ENCODE measurements at regions not wholly inside any gene's neighbourhood (a gene's known extent, or its start where the extent isn't known, plus 50 kb on each side); places are given as distances from the start of the nearest gene placed in this dataset.

DNA sequence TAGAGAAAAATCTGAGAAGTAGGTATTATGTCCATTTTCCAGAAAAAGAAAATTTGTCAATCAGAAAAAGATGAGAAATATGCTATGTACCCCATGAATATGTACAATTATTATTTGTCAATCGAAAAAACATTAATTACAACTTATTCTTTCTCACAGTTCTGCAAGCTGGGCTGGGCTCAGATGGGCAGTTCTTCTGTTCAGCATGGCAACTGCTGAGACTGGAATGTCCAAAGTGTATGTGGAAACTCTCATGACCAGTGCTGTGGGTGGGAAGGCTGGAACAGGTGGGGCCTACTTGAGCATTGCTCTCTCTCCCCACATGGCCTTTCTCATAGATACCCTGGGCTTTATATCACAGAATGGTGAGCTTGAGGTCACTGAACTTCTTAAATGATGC, 450.3 kb upstream of the TBX3 start:
- Histone ChIP-seq H3K4me1 (peaks cover 0 to 6% of the 10 kb centered on the region in 2 donors), H3K36me3 (no peaks in the 10 kb centered on the region), H3K27ac (no peak overlapping the region), H3K4me3 (replicated peaks in 1 of 3) (no peak overlapping the region), H3K9me3 (no peaks in the 10 kb centered on the region), H3K27me3 (no peaks in the 10 kb centered on the region)
- no peak for DNase-seq
- intact Hi-C loops (cut with DNase I), result no loop called here
- 85 to 91% methylated on average over 1 of the region's 1 CpG for WGBS, 2 donors
- TF ChIP-seq, protein P1, sequence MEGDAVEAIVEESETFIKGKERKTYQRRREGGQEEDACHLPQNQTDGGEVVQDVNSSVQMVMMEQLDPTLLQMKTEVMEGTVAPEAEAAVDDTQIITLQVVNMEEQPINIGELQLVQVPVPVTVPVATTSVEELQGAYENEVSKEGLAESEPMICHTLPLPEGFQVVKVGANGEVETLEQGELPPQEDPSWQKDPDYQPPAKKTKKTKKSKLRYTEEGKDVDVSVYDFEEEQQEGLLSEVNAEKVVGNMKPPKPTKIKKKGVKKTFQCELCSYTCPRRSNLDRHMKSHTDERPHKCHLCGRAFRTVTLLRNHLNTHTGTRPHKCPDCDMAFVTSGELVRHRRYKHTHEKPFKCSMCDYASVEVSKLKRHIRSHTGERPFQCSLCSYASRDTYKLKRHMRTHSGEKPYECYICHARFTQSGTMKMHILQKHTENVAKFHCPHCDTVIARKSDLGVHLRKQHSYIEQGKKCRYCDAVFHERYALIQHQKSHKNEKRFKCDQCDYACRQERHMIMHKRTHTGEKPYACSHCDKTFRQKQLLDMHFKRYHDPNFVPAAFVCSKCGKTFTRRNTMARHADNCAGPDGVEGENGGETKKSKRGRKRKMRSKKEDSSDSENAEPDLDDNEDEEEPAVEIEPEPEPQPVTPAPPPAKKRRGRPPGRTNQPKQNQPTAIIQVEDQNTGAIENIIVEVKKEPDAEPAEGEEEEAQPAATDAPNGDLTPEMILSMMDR (IDR thresholded peaks at IDR 0.05), result no peak
- TF ChIP-seq POLR2A (IDR thresholded peaks at IDR 0.05), result no peak

DNA sequence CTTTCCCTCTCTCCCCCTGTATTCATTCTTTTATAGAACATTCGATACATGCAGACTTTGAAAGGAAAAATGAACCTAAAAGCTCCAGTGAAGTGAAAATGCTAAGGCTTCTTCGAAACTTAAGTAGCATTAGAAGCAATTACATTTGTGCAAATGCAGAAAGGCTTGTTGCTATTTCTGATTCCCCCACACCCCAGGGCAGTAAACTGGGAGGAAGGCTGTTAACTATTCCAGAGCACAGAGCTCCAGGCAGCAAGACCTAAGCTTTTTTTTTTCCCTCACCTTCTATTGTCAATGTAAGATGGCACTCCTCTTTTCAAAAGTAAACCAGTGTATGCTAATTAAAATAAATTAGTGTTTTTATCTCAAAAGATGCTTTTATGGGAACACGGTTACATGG, 448.9 kb upstream of the TBX3 start:
- H3K4me3 ChIP-seq (replicated peaks in 1 of 3), result no peak overlapping the region
- 86 to 94% methylated on average over 3 of the region's 3 CpGs for WGBS, 2 donors
- peaks cover 0 to 6% of the 10 kb centered on the region in 2 donors for H3K4me1 ChIP-seq
- no peak for DNase-seq
- H3K9me3 ChIP-seq, result no peaks in the 10 kb centered on the region
- intact Hi-C loops (cut with DNase I), result no loop called here
- no peak overlapping the region for H3K27ac ChIP-seq
- H3K27me3 ChIP-seq, result no peaks in the 10 kb centered on the region
- no peaks in the 10 kb centered on the region for H3K36me3 ChIP-seq
- TF ChIP-seq POLR2A (IDR thresholded peaks at IDR 0.05), result no peak
- TF ChIP-seq, protein P1 (IDR thresholded peaks at IDR 0.05), result no peak

DNA sequence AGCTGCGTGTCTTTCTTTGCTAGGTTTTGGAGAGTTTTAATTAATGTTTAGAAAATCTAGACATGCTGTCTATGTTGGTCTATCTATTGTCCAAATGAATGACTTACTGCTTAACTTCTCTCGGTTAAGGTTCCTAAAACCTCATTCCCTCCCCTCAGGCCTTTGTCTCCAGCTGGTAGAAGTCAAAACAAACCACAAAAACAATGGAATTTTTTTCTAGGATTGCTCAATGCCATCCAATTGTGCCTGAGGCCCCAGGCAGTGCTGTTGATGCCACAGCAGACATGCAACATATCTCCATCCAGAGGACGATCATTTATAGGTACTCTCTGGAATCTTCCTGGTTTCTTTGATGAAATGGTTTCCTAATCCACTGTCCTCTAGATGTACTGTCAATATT, 448.2 kb upstream of the TBX3 start:
- no peak for DNase-seq
- WGBS, 2 donors, result 69 to 71% methylated on average over 3 of the region's 3 CpGs
- intact Hi-C loops (cut with DNase I), result no loop called here
- no peaks in the 10 kb centered on the region for H3K9me3 ChIP-seq
- H3K4me3 ChIP-seq (replicated peaks in 1 of 3), result no peak overlapping the region
- TF ChIP-seq POLR2A (IDR thresholded peaks at IDR 0.05), result no peak
- TF ChIP-seq, protein P1 (IDR thresholded peaks at IDR 0.05), result no peak
- no peaks in the 10 kb centered on the region for H3K27me3 ChIP-seq
- H3K4me1 ChIP-seq, result peaks cover 0 to 6% of the 10 kb centered on the region in 2 donors
- H3K27ac ChIP-seq, result no peak overlapping the region
- H3K36me3 ChIP-seq, result no peaks in the 10 kb centered on the region

DNA sequence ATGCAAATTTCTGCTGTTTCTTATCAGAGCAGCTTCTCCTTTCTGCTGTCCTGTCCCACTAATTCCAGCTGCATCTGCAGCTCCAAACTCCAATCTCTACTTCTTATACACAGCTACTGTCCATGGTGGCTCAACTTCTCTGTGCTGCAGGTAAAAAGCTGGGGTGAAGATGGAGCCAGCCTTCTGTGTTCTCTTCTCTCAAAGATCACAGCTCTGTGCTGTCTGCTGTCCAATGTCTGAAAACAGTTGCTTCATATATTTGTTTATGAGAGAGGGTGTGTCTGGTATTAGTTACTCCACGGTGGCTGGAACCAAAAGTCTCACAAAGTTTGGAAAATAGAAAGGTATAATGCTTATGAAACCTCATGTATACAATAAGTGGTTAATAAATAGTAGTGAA, 445.8 kb upstream of the TBX3 start:
- no peak for TF ChIP-seq POLR2A (IDR thresholded peaks at IDR 0.05)
- TF ChIP-seq, protein P1 (IDR thresholded peaks at IDR 0.05), result no peak
- DNase-seq, result no peak
- intact Hi-C loops (cut with DNase I), result no loop called here
- 83 to 87% methylated on average over 1 of the region's 1 CpG for WGBS, 2 donors
- Histone ChIP-seq H3K4me1 (no peaks in the 10 kb centered on the region), H3K27ac (no peak overlapping the region), H3K27me3 (no peaks in the 10 kb centered on the region), H3K9me3 (no peaks in the 10 kb centered on the region), H3K4me3 (replicated peaks in 1 of 3) (no peak overlapping the region), H3K36me3 (no peaks in the 10 kb centered on the region)

DNA sequence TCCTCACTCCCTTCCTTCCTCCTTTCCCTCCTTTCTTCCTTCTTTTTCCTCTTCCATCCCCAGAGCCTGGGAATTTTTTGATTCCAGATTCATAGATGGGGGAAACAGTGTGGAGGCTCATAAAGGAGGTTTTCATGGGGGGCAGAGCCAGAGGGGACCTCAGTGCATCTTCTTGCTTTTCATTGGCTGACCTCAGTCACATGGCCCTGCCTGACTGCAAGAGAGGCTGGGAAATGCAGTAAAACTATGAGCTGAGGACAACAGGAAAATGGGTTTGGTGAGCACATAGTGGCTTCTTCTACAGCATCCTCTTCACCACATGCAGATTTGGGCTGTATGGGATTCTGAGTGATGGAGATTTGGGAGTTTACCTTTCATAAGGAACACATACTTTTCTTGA, 437.1 kb upstream of the TBX3 start:
- no peaks in the 10 kb centered on the region for H3K27me3 ChIP-seq
- DNase-seq, result no peak
- H3K9me3 ChIP-seq, result no peaks in the 10 kb centered on the region
- intact Hi-C loops (cut with DNase I), result no loop called here
- no peaks in the 10 kb centered on the region for H3K4me1 ChIP-seq
- no peaks in the 10 kb centered on the region for H3K36me3 ChIP-seq
- no peak overlapping the region for H3K27ac ChIP-seq
- H3K4me3 ChIP-seq (replicated peaks in 1 of 3), result no peak overlapping the region
- TF ChIP-seq POLR2A (IDR thresholded peaks at IDR 0.05), result no peak

DNA sequence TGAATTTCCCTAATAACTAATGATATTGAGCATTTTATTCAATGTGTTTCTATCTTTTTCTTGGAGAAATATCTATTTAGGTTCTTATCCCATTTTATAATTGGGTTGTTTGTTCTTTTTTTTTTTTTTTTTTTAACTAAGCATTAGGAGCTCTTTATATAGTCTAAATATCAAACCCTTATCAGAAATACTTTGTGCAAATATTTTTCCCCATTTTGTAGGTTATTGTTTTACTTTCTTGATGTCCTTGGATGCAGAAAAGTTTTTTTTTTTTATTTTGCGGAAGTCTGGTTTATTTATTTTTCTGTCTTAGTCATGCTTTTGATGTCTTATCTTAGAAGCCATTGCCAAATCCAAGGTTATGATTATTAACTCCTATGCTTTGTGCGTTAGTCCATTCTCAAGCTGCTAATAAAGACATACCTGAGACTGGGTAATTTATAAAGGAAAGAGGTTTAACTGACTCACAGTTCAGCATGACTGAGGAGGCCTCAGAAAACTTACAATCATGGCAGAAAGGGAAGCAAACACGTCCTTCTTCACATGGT, 434.3 kb upstream of the TBX3 start:
- 92 to 95% methylated on average over 3 of the region's 3 CpGs for WGBS, 2 donors
- no peak for TF ChIP-seq POLR2A (IDR thresholded peaks at IDR 0.05)
- TF ChIP-seq, protein P1 (IDR thresholded peaks at IDR 0.05), result no peak
- no peaks in the 10 kb centered on the region for H3K9me3 ChIP-seq
- no peak overlapping the region for H3K27ac ChIP-seq
- H3K36me3 ChIP-seq, result no peaks in the 10 kb centered on the region
- H3K4me3 ChIP-seq (replicated peaks in 1 of 3), result no peak overlapping the region
- no peaks in the 10 kb centered on the region for H3K27me3 ChIP-seq
- no peaks in the 10 kb centered on the region for H3K4me1 ChIP-seq
- no peak for DNase-seq
- intact Hi-C loops (cut with DNase I), result no loop called here

Data from thyroid gland (tissue), 4 donors.